GM12865 (cell line): ENCODE measurements at regions not wholly inside any gene's neighbourhood (a gene's known extent, or its start where the extent isn't known, plus 50 kb on each side); places are given as distances from the start of the nearest gene placed in this dataset.

Source experiments
- DNase-seq: peaks from one replicate; pipeline ENCODE4 v3.0.0; 2010; ENCODE audit warnings: low read depth
- H3K4me3 ChIP-seq: 2 replicates; pipeline ENCODE4 v1.5.1; 2011; ENCODE audit warnings: mild to moderate bottlenecking, low read depth, low read length, control low read depth
- TF ChIP-seq, protein P1 (sequence below): IDR thresholded peaks from 2 replicates; pipeline ENCODE4 v1.5.1; 2011; ENCODE audit warnings: low read length, control low read depth, low read depth, inconsistent platforms; ENCODE audit not compliant: insufficient read depth; ENCODE audit errors: missing control alignments

DNA sequence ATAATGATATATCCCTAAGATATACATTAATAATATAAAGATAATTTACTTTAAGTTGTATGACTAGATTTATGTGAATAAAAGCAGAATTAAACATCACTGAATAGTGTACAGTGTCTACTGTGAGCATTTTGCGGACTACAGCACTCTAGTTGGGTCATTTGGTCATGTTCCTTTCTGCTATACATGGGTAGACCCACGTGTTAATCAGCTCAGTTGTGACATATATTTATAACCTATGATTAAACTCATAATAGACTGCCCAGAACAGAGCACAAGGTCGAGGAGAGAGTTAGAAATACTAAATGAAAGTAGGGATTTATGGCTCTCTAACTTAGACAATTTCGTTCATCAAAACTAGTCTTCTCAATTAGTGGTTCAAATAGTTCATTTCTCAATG is 852.7 kb downstream of the EPHA7 start:
- no peak for DNase-seq
- TF ChIP-seq, protein P1, sequence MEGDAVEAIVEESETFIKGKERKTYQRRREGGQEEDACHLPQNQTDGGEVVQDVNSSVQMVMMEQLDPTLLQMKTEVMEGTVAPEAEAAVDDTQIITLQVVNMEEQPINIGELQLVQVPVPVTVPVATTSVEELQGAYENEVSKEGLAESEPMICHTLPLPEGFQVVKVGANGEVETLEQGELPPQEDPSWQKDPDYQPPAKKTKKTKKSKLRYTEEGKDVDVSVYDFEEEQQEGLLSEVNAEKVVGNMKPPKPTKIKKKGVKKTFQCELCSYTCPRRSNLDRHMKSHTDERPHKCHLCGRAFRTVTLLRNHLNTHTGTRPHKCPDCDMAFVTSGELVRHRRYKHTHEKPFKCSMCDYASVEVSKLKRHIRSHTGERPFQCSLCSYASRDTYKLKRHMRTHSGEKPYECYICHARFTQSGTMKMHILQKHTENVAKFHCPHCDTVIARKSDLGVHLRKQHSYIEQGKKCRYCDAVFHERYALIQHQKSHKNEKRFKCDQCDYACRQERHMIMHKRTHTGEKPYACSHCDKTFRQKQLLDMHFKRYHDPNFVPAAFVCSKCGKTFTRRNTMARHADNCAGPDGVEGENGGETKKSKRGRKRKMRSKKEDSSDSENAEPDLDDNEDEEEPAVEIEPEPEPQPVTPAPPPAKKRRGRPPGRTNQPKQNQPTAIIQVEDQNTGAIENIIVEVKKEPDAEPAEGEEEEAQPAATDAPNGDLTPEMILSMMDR = no peak
- H3K4me3 ChIP-seq = no peak overlapping the region

DNA sequence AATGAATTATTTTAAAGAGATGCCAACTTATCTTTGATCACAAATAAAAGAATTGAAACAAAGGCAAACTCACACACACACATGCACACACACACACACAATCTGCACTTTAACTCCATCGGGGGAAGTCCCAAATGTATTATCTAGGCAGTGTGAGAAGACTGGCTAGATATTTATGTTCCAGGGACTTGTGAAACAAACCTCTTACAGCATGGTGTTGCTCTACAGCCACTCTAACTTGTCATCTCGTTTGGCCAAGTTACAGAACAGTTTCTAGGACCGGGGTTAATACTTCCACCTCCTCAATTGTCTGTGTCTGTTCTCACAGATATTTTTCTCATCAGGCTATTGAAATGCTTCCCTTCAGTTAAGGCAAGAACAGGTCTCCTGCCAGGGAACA is 855.0 kb downstream of the EPHA7 start:
- H3K4me3 ChIP-seq = no peak overlapping the region
- no peak for DNase-seq
- TF ChIP-seq, protein P1 = no peak

DNA sequence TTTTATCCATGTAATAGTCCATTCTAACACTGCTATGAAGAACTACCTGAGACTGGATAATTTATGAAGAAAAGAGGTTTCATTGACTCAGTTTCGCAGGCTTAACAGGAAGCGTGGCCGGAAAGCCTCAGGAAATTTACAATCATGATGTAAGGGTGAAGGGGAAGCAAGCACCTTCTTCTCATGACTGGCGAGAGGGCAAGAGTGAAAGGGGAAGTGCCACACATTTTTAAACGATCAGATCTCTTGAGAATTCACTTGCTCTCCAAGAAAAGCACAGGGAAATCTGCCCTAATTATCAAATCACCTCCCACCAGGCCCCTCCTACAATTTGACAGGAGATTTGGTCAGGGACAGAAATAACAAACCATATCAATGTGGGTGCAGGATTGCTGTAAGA is 859.7 kb downstream of the EPHA7 start:
- no peak overlapping the region for H3K4me3 ChIP-seq
- no peak for DNase-seq
- TF ChIP-seq, protein P1 = no peak

GRCh38 chr6:92559003-92559402 is 860.4 kb downstream of the EPHA7 start:
- no peak overlapping the region for H3K4me3 ChIP-seq
- TF ChIP-seq, protein P1 = no peak
- DNase-seq = no peak

DNA sequence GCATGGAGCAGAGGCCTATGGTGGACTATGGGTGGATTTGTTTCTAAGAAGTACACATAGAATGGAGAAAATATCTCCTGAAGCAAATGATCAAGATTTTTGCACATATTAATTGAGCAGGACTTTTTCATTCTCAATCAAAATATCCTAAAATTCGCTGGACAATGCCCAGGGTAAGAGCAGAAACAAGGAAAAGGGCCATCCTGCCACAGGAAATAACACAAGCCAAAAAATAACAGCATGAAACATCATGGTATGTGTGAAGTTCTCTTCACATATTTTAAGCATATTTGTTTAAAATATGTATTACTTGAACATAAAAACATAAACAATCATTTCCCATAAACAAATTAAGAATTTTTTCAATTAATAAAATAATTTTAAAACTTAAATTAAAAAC is 868.9 kb downstream of the EPHA7 start:
- TF ChIP-seq, protein P1 = no peak
- DNase-seq = no peak

DNA sequence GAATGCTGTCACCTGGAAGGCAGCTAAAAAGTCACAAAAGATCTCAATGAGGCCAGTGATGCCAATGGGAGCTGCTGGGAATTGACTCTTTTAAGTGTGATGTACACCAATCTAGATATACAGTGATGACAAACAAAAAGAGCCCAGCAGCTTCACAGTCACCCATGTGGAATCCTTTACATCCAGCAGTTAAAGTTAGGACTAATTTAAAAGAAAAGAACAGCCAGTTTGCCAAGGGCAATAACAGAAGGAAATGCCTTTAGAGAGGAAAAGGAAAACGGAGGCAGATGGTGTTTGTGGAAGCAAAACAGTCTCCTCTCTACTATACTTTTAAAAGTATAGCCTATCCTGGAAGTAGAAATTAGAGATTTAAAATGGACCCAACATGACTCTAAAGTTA is 873.5 kb downstream of the EPHA7 start:
- no peak overlapping the region for H3K4me3 ChIP-seq
- DNase-seq = no peak
- TF ChIP-seq, protein P1 = no peak

More for the DNA sequence above, 868.9 kb downstream of the EPHA7 start:
- H3K4me3 ChIP-seq = no peak overlapping the region

- DNase-seq = no peak
- no peak overlapping the region for H3K4me3 ChIP-seq
- TF ChIP-seq, protein P1 = no peak
Measured at GRCh38 chr6:92541448-92542060, 877.8 kb downstream of the EPHA7 start.
